WTC11 (cell line): ENCODE measurements at regions not wholly inside any gene's neighbourhood (a gene's known extent, or its start where the extent isn't known, plus 50 kb on each side); places are given as distances from the start of the nearest gene placed in this dataset.

Experiments
- CREB1 ChIP-seq: sonication (generic); formaldehyde crosslinking; IDR thresholded peaks from 2 replicates; pipeline ENCODE4 v1.8.0; 2023; ENCODE audit warnings: mild to moderate bottlenecking, missing genetic modification reagents
- CREM ChIP-seq: sonication (generic); formaldehyde crosslinking; IDR thresholded peaks from 2 replicates; pipeline ENCODE4 v1.8.1; 2022; ENCODE audit warnings: mild to moderate bottlenecking, missing genetic modification reagents, moderate library complexity
- ESRRA ChIP-seq: sonication (generic); formaldehyde crosslinking; IDR thresholded peaks from 2 replicates; pipeline ENCODE4 v1.8.1; 2022; ENCODE audit warnings: mild to moderate bottlenecking, missing genetic modification reagents, borderline replicate concordance
- TF ChIP-seq, protein P1 (sequence below): fragments of 200-600 bp; IDR thresholded peaks from 2 replicates; pipeline ENCODE4 v1.8.0; 2022; ENCODE audit warnings: antibody characterized with exemption
- TF ChIP-seq, protein P2 (sequence below): sonication (generic); formaldehyde crosslinking; conservative IDR thresholded peaks from 2 replicates; pipeline ENCODE4 v1.8.1; 2022; ENCODE audit warnings: mild to moderate bottlenecking, missing genetic modification reagents
- TF ChIP-seq, protein P3 (sequence below): fragments of 250-450 bp; sonication (Bioruptor Pico); conservative IDR thresholded peaks from 2 replicates; pipeline ENCODE4 v1.9.0; 2021; ENCODE audit warnings: mild to moderate bottlenecking
- TF ChIP-seq, protein P4 (sequence below): sonication (generic); formaldehyde crosslinking; IDR thresholded peaks from 2 replicates; pipeline ENCODE4 v1.8.0; 2022; ENCODE audit warnings: mild to moderate bottlenecking, missing genetic modification reagents
- TF ChIP-seq, protein P5 (sequence below): sonication (generic); formaldehyde crosslinking; IDR thresholded peaks from 2 replicates; pipeline ENCODE4 v1.8.0; 2022; ENCODE audit warnings: missing genetic modification reagents

DNA sequence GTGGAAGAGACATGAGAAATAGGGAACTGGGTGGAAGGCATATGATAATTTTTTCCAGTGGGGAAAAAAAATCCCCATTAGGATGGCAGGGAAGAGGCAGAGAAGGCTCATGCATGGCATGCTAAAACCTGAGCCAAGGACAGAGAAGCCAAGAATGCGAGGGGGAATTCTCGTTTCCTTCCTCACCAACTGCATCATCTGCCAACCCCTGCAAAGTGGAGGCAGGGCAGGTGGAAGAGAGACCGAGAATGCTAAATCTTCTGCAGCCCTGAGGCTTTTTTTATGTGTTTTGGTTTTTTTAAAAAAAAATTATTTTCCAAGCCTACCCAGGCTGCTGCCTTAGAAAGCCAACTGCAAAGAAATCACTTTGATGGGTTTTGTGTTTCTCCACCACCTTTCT, 54.3 kb upstream of the CCDC174 start:
- no peak for TF ChIP-seq CREM (CRISPR knock-in tag)
- TF ChIP-seq CREB1 (CRISPR knock-in tag): no peak
- TF ChIP-seq, protein P1, sequence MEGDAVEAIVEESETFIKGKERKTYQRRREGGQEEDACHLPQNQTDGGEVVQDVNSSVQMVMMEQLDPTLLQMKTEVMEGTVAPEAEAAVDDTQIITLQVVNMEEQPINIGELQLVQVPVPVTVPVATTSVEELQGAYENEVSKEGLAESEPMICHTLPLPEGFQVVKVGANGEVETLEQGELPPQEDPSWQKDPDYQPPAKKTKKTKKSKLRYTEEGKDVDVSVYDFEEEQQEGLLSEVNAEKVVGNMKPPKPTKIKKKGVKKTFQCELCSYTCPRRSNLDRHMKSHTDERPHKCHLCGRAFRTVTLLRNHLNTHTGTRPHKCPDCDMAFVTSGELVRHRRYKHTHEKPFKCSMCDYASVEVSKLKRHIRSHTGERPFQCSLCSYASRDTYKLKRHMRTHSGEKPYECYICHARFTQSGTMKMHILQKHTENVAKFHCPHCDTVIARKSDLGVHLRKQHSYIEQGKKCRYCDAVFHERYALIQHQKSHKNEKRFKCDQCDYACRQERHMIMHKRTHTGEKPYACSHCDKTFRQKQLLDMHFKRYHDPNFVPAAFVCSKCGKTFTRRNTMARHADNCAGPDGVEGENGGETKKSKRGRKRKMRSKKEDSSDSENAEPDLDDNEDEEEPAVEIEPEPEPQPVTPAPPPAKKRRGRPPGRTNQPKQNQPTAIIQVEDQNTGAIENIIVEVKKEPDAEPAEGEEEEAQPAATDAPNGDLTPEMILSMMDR: no peak
- TF ChIP-seq, protein P2, sequence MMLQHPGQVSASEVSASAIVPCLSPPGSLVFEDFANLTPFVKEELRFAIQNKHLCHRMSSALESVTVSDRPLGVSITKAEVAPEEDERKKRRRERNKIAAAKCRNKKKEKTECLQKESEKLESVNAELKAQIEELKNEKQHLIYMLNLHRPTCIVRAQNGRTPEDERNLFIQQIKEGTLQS (CRISPR knock-in tag): no peak
- TF ChIP-seq, protein P3, sequence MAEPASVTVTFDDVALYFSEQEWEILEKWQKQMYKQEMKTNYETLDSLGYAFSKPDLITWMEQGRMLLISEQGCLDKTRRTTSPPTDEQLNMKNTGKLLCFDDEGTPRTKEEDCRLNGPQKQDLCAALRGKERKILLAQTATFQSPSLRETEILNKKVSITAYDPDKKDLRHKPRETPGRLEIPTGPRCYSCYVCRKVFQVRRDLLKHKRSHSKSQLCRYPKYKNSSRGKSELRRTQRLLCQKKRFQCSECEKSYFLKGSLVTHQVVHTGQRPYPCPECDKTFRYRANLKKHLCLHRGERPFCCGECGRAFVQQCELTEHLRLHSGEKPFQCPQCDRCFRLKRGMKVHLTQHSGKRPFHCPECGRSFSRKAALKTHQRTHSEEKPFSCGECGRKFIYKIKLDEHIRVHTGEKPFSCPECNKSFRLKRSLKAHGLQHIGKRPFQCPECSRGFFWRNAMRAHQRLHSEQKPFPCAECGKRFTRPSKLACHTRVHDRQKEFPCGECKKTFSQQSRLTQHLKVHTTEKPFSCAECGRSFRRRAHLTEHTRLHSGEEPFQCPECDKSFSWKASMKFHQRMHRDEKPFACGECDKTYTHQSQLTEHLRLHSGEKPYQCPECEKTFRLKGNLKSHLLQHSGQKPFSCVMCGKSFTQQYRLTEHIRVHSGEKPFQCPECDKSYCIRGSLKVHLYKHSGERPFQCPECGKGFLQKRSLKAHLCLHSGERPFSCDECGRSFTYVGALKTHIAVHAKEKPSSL (CRISPR knock-in tag): no peak
- no peak for TF ChIP-seq ESRRA
- TF ChIP-seq, protein P4, sequence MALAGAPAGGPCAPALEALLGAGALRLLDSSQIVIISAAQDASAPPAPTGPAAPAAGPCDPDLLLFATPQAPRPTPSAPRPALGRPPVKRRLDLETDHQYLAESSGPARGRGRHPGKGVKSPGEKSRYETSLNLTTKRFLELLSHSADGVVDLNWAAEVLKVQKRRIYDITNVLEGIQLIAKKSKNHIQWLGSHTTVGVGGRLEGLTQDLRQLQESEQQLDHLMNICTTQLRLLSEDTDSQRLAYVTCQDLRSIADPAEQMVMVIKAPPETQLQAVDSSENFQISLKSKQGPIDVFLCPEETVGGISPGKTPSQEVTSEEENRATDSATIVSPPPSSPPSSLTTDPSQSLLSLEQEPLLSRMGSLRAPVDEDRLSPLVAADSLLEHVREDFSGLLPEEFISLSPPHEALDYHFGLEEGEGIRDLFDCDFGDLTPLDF: no peak
- TF ChIP-seq, protein P5, sequence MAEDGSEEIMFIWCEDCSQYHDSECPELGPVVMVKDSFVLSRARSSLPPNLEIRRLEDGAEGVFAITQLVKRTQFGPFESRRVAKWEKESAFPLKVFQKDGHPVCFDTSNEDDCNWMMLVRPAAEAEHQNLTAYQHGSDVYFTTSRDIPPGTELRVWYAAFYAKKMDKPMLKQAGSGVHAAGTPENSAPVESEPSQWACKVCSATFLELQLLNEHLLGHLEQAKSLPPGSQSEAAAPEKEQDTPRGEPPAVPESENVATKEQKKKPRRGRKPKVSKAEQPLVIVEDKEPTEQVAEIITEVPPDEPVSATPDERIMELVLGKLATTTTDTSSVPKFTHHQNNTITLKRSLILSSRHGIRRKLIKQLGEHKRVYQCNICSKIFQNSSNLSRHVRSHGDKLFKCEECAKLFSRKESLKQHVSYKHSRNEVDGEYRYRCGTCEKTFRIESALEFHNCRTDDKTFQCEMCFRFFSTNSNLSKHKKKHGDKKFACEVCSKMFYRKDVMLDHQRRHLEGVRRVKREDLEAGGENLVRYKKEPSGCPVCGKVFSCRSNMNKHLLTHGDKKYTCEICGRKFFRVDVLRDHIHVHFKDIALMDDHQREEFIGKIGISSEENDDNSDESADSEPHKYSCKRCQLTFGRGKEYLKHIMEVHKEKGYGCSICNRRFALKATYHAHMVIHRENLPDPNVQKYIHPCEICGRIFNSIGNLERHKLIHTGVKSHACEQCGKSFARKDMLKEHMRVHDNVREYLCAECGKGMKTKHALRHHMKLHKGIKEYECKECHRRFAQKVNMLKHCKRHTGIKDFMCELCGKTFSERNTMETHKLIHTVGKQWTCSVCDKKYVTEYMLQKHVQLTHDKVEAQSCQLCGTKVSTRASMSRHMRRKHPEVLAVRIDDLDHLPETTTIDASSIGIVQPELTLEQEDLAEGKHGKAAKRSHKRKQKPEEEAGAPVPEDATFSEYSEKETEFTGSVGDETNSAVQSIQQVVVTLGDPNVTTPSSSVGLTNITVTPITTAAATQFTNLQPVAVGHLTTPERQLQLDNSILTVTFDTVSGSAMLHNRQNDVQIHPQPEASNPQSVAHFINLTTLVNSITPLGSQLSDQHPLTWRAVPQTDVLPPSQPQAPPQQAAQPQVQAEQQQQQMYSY (CRISPR knock-in tag): no peak
